ENCODE measurements at regions not wholly inside any gene's neighbourhood (a gene's known extent, or its start where the extent isn't known, plus 50 kb on each side); places are given as distances from the start of the nearest gene placed in this dataset.

DNA sequence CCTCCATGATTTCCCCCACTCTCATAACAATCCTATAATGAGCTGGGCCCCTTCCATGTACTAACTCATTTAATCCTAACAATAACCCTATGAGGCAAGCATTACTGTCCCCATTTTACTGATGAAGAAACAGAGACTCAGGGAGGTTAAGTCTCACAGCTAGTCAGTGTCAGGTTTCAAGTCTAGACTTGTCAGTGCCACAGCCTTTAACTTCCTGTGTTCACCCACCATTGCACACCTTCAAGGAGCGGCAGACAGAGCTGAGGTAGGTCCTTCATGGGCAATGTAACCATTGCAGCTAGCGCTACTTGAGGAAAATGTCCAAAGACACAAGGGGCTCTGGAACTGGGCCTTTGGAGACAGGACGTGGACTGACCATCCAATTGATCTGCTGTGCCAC lies 105.8 kb upstream of the CTNNB1 start:
- TF ChIP-seq, protein P1, sequence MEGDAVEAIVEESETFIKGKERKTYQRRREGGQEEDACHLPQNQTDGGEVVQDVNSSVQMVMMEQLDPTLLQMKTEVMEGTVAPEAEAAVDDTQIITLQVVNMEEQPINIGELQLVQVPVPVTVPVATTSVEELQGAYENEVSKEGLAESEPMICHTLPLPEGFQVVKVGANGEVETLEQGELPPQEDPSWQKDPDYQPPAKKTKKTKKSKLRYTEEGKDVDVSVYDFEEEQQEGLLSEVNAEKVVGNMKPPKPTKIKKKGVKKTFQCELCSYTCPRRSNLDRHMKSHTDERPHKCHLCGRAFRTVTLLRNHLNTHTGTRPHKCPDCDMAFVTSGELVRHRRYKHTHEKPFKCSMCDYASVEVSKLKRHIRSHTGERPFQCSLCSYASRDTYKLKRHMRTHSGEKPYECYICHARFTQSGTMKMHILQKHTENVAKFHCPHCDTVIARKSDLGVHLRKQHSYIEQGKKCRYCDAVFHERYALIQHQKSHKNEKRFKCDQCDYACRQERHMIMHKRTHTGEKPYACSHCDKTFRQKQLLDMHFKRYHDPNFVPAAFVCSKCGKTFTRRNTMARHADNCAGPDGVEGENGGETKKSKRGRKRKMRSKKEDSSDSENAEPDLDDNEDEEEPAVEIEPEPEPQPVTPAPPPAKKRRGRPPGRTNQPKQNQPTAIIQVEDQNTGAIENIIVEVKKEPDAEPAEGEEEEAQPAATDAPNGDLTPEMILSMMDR (IDR thresholded peaks at IDR 0.05) = no peak
- no peak for TF ChIP-seq POLR2A (IDR thresholded peaks at IDR 0.05)

Measured in esophagus squamous epithelium (tissue), 4 donors.